Trophoblast cell (in vitro differentiated cells and primary cell): ENCODE measurements at regions not wholly inside any gene's neighbourhood (a gene's known extent, or its start where the extent isn't known, plus 50 kb on each side); places are given as distances from the start of the nearest gene placed in this dataset.
A peak's percentile ranks its signal among the peaks of the same experiment; 100 is the strongest.

Experiments
- DNase-seq, 2 donors: peaks; one replicate each; pipeline ENCODE4 v3.0.0-alpha.2; 2016
- H2AFZ ChIP-seq: 2 replicates; pipeline ENCODE4 v1.6.1; 2013; ENCODE audit warnings: low read length, moderate library complexity, mild to moderate bottlenecking; ENCODE audit not compliant: insufficient read depth, poor library complexity
- H2AK5ac ChIP-seq: 2 replicates; pipeline ENCODE4 v1.6.1; 2013; ENCODE audit warnings: mild to moderate bottlenecking, low read length
- H2BK120ac ChIP-seq: 2 replicates; pipeline ENCODE4 v1.6.1; 2013; ENCODE audit warnings: low read length, mild to moderate bottlenecking, moderate library complexity; ENCODE audit not compliant: insufficient read depth, poor library complexity
- H2BK12ac ChIP-seq: 2 replicates; pipeline ENCODE4 v1.6.1; 2013; ENCODE audit warnings: mild to moderate bottlenecking, low read length, moderate library complexity
- H2BK5ac ChIP-seq: 2 replicates; pipeline ENCODE4 v1.6.1; 2013; ENCODE audit warnings: low read length, low read depth, moderate library complexity, mild to moderate bottlenecking; ENCODE audit not compliant: poor library complexity
- H3K14ac ChIP-seq: 2 replicates; pipeline ENCODE4 v1.6.1; 2013; ENCODE audit warnings: mild to moderate bottlenecking, low read length
- H3K18ac ChIP-seq: 2 replicates; pipeline ENCODE4 v1.6.1; 2013; ENCODE audit warnings: mild to moderate bottlenecking, low read length
- H3K23ac ChIP-seq: 2 replicates; pipeline ENCODE4 v1.6.1; 2013; ENCODE audit warnings: low read length
- H3K27ac ChIP-seq: 2 replicates; pipeline ENCODE4 v1.5.1; 2013; ENCODE audit warnings: low read depth, mild to moderate bottlenecking, inconsistent platforms, low read length, moderate library complexity
- H3K27me3 ChIP-seq: 2 replicates; pipeline ENCODE4 v1.6.1; 2013; ENCODE audit warnings: inconsistent platforms, mild to moderate bottlenecking, low read length, moderate library complexity; ENCODE audit not compliant: insufficient read depth
- H3K36me3 ChIP-seq, 2 experiments: 1 replicate in 1 of 2; 2 replicates in 1 of 2; pipeline ENCODE4 v1.6.1; 2013; ENCODE audit warnings: low read length in 2 of 2, mild to moderate bottlenecking in 2 of 2, moderate library complexity in 1 of 2; ENCODE audit not compliant: insufficient read depth in 2 of 2, control insufficient read depth in 1 of 2
- H3K4ac ChIP-seq: 2 replicates; pipeline ENCODE4 v1.6.1; 2013; ENCODE audit warnings: low read depth, mild to moderate bottlenecking, low read length, moderate library complexity
- H3K4me1 ChIP-seq, 2 experiments: 1 replicate in 1 of 2; 2 replicates in 1 of 2; pipeline ENCODE4 v1.6.1; 2013; ENCODE audit warnings: low read length in 2 of 2, mild to moderate bottlenecking in 2 of 2, moderate library complexity in 1 of 2; ENCODE audit not compliant: insufficient read depth in 2 of 2, control insufficient read depth in 1 of 2
- H3K4me2 ChIP-seq: 2 replicates; pipeline ENCODE4 v1.6.1; 2013; ENCODE audit warnings: inconsistent platforms, mild to moderate bottlenecking, low read length, moderate library complexity
- H3K4me3 ChIP-seq: 2 replicates; pipeline ENCODE4 v1.5.1; 2013; ENCODE audit warnings: mild to moderate bottlenecking, low read depth, low read length, inconsistent platforms
- H3K79me1 ChIP-seq: one replicate; pipeline ENCODE4 v1.6.1; 2013; ENCODE audit warnings: low read length
- H3K79me2 ChIP-seq: 2 replicates; pipeline ENCODE4 v1.6.1; 2013; ENCODE audit warnings: low read length, mild to moderate bottlenecking; ENCODE audit not compliant: control insufficient read depth, insufficient read depth, poor library complexity
- H3K9ac ChIP-seq: 2 replicates; pipeline ENCODE4 v1.6.1; 2013; ENCODE audit warnings: mild to moderate bottlenecking, low read length
- H3K9me3 ChIP-seq: 2 replicates; pipeline ENCODE4 v1.6.1; 2013; ENCODE audit warnings: low read depth, mild to moderate bottlenecking, control low read depth, inconsistent platforms, low read length; ENCODE audit not compliant: insufficient read depth
- H4K12ac ChIP-seq: 2 replicates; pipeline ENCODE4 v1.6.1; 2013; ENCODE audit warnings: low read depth, mild to moderate bottlenecking, low read length, moderate library complexity
- H4K8ac ChIP-seq: 2 replicates; pipeline ENCODE4 v1.6.1; 2013; ENCODE audit warnings: low read depth, mild to moderate bottlenecking, low read length, moderate library complexity
- H4K91ac ChIP-seq: one replicate; pipeline ENCODE4 v1.6.1; 2013; ENCODE audit warnings: low read depth, mild to moderate bottlenecking, low read length, moderate library complexity
- WGBS: extraction: QIAGEN DNeasy Blood & Tissue Kit; methylation state at CpG from one replicate; pipeline ENCODE4 v1.1.7; 2013; ENCODE audit warnings: missing lambda C conversion rate; ENCODE audit not compliant: insufficient read length, insufficient coverage; ENCODE audit errors: extremely low coverage; 5-methylcytosine and 5-hydroxymethylcytosine counted together

DNA sequence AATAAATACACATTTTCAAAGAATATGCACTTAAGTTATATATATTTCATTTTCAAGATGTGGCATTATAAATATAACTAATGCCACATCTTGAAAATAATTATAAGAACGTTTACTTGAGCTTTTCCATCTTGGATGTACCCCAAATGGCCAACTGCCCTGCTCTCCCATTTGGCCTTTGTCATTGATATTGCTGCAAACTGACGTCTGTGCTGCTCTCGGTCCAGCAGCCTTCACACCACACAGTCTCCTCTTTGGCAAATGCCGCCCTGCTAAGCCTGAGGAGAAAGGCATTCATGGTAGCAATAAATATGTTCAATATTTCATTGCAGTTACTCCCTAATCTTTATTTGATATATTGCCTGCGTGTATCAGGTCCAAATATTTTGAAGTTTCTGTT is 384.6 kb upstream of the ADARB2 start:
- no peak overlapping the region for H2AFZ ChIP-seq
- no peak for DNase-seq
- H2AK5ac ChIP-seq, result no peak overlapping the region
- H4K91ac ChIP-seq, result no peak overlapping the region
- H3K27ac ChIP-seq, result no peak overlapping the region
- WGBS, result no CpG with 5 or more reads among the region's 5 CpGs
- no peaks in the 10 kb centered on the region for H3K79me1 ChIP-seq
- H3K4ac ChIP-seq, result no peak overlapping the region
- H4K12ac ChIP-seq, result no peak overlapping the region
- H3K36me3 ChIP-seq, result no peaks in the 10 kb centered on the region
- no peak overlapping the region for H2BK5ac ChIP-seq
- H3K4me3 ChIP-seq, result no peak overlapping the region
- H3K18ac ChIP-seq, result no peak overlapping the region
- H4K8ac ChIP-seq, result no peak overlapping the region
- no peak overlapping the region for H3K9ac ChIP-seq
- no peak overlapping the region for H2BK120ac ChIP-seq
- H3K23ac ChIP-seq, result no peak overlapping the region
- H3K27me3 ChIP-seq, result no peaks in the 10 kb centered on the region
- peaks cover 3 to 8% of the 10 kb centered on the region in 2 experiments for H3K4me1 ChIP-seq
- no peak overlapping the region for H3K14ac ChIP-seq
- H3K9me3 ChIP-seq, result peaks cover 4% of the 10 kb centered on the region
- no peaks in the 10 kb centered on the region for H3K79me2 ChIP-seq
- H3K4me2 ChIP-seq, result no peak overlapping the region
- no peak overlapping the region for H2BK12ac ChIP-seq

DNA sequence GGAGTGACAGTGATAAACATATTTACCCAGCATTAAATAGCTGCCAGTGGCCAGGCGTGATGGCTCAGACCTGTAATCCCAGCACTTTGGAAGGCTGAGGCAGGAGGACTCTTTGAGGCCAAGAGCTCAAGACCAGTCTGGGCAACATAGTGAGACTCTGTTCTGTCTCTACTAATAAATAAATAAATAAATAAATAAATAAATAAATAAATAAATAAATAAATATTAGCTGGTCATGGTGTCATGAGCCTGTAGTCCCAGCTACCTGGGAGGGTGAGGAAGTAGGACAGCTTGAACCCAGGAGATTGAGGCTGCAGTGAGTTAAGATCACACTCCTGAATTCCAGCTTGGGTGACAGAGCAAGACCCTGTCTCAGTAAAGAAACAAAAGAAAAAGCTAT is 384.0 kb upstream of the ADARB2 start:
- H2BK5ac ChIP-seq, result no peak overlapping the region
- no peak overlapping the region for H3K4me3 ChIP-seq
- no peak overlapping the region for H3K4ac ChIP-seq
- no peak overlapping the region for H2AFZ ChIP-seq
- H2BK12ac ChIP-seq, result no peak overlapping the region
- H4K8ac ChIP-seq, result no peak overlapping the region
- H3K18ac ChIP-seq, result no peak overlapping the region
- no peaks in the 10 kb centered on the region for H3K27me3 ChIP-seq
- peaks cover 7% of the 10 kb centered on the region for H3K9me3 ChIP-seq
- H4K12ac ChIP-seq, result no peak overlapping the region
- H4K91ac ChIP-seq, result no peak overlapping the region
- no peak overlapping the region for H2BK120ac ChIP-seq
- H3K4me1 ChIP-seq, result peaks cover 3 to 8% of the 10 kb centered on the region in 2 experiments
- H2AK5ac ChIP-seq, result no peak overlapping the region
- no peaks in the 10 kb centered on the region for H3K79me1 ChIP-seq
- no peak overlapping the region for H3K27ac ChIP-seq
- H3K14ac ChIP-seq, result no peak overlapping the region
- no peaks in the 10 kb centered on the region for H3K36me3 ChIP-seq
- no peak for DNase-seq
- no peak overlapping the region for H3K9ac ChIP-seq
- no peak overlapping the region for H3K23ac ChIP-seq
- WGBS, result no CpG with 5 or more reads among the region's 1 CpG
- H3K79me2 ChIP-seq, result no peaks in the 10 kb centered on the region
- H3K4me2 ChIP-seq, result no peak overlapping the region

DNA sequence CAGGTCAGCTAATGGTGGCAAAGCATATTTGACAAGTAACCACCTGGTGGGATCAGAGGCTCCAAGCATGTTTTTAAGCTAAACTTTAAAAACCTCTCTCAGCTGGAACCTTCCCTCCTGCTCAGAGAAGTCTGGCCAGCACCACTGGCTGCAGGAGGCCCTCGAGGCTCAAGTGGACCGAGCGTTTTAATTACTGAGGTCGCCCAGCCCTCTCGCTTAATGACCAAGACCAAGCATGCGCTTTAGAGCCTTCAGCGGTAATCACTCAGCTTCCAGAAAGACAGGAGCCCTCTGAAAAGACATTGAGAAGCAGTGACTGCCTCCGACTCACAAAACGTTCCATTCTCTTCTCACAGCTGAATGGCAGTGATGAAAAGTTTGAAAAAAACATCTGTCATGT is 383.4 kb upstream of the ADARB2 start:
- no CpG with 5 or more reads among the region's 9 CpGs for WGBS
- no peaks in the 10 kb centered on the region for H3K27me3 ChIP-seq
- no peak overlapping the region for H2AK5ac ChIP-seq
- no peak overlapping the region for H4K8ac ChIP-seq
- H3K18ac ChIP-seq, result no peak overlapping the region
- no peak for DNase-seq
- no peak overlapping the region for H2BK5ac ChIP-seq
- H3K4me1 ChIP-seq, result peaks cover 3 to 8% of the 10 kb centered on the region in 2 experiments
- H3K4me2 ChIP-seq, result peak overlapping the region; percentile 24
- H3K4me3 ChIP-seq, result no peak overlapping the region
- no peak overlapping the region for H4K91ac ChIP-seq
- H3K9ac ChIP-seq, result no peak overlapping the region
- H3K36me3 ChIP-seq, result no peaks in the 10 kb centered on the region
- no peak overlapping the region for H3K27ac ChIP-seq
- H4K12ac ChIP-seq, result no peak overlapping the region
- H3K79me1 ChIP-seq, result no peaks in the 10 kb centered on the region
- no peak overlapping the region for H3K4ac ChIP-seq
- H2AFZ ChIP-seq, result no peak overlapping the region
- no peaks in the 10 kb centered on the region for H3K79me2 ChIP-seq
- H2BK12ac ChIP-seq, result no peak overlapping the region
- H3K14ac ChIP-seq, result no peak overlapping the region
- no peak overlapping the region for H2BK120ac ChIP-seq
- no peak overlapping the region for H3K23ac ChIP-seq
- H3K9me3 ChIP-seq, result peaks cover 7% of the 10 kb centered on the region

DNA sequence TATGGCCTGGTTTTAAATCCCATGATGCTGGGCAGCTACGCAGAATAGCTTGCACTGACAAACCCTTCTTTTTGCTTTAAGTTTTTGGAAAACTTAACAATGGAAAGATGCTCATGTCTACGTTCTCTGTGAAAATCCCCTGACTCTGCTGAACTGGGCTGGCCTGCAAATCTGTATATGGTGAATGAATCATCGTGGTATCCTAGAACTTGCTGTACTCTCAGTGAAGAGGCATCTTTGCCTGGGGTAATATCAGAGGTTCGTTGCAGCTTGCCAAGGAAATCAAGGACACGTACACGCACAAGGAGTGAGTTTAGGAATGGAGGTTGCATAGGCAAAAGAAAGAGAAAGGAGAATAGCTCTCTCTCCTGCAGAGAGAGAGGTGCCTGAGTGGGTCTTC is 382.0 kb upstream of the ADARB2 start:
- H3K14ac ChIP-seq, result no peak overlapping the region
- peaks cover 7% of the 10 kb centered on the region for H3K9me3 ChIP-seq
- no peak overlapping the region for H2BK120ac ChIP-seq
- WGBS, result no CpG with 5 or more reads among the region's 6 CpGs
- no peaks in the 10 kb centered on the region for H3K79me1 ChIP-seq
- H3K4ac ChIP-seq, result no peak overlapping the region
- no peak overlapping the region for H2BK5ac ChIP-seq
- H2BK12ac ChIP-seq, result no peak overlapping the region
- H4K91ac ChIP-seq, result no peak overlapping the region
- H3K27ac ChIP-seq, result no peak overlapping the region
- H3K4me3 ChIP-seq, result no peak overlapping the region
- H3K27me3 ChIP-seq, result no peaks in the 10 kb centered on the region
- no peak overlapping the region for H3K4me2 ChIP-seq
- H3K36me3 ChIP-seq, result no peaks in the 10 kb centered on the region
- H3K4me1 ChIP-seq, result peaks cover 3 to 8% of the 10 kb centered on the region in 2 experiments
- H3K9ac ChIP-seq, result no peak overlapping the region
- no peak overlapping the region for H3K23ac ChIP-seq
- no peak overlapping the region for H2AK5ac ChIP-seq
- no peak overlapping the region for H4K8ac ChIP-seq
- no peaks in the 10 kb centered on the region for H3K79me2 ChIP-seq
- H2AFZ ChIP-seq, result no peak overlapping the region
- DNase-seq, result no peak
- H4K12ac ChIP-seq, result no peak overlapping the region
- H3K18ac ChIP-seq, result no peak overlapping the region
